Endothelial cell of umbilical vein (primary cell): ENCODE measurements at regions not wholly inside any gene's neighbourhood (a gene's known extent, or its start where the extent isn't known, plus 50 kb on each side); places are given as distances from the start of the nearest gene placed in this dataset.

Source experiments
- EZH2 ChIP-seq: IDR thresholded peaks from 2 replicates; pipeline ENCODE4 v1.6.1; 2012; ENCODE audit warnings: borderline replicate concordance, low read depth, mild to moderate bottlenecking, moderate library complexity, low read length, inconsistent platforms; ENCODE audit not compliant: severe bottlenecking
- POLR2A ChIP-seq: IDR thresholded peaks from 2 replicates; pipeline ENCODE4 v1.6.1; 2012; ENCODE audit warnings: low read depth, mild to moderate bottlenecking, control low read depth, low read length
- POLR2AphosphoS5 ChIP-seq: IDR thresholded peaks from 2 replicates; pipeline ENCODE4 v1.6.1; 2012; ENCODE audit warnings: low read depth, mild to moderate bottlenecking, control low read depth, low read length, moderate library complexity; ENCODE audit not compliant: insufficient read depth
- TF ChIP-seq, protein P1 (sequence below), 2 donors: IDR thresholded peaks; 1 replicate in 1 of 2; 2 replicates in 1 of 2; pipeline ENCODE4 v1.5.1; 2011; ENCODE audit warnings: low read length in 2 of 2, mild to moderate bottlenecking in 2 of 2, moderate library complexity in 2 of 2, control low read depth in 1 of 2, inconsistent platforms in 1 of 2, low read depth in 1 of 2; ENCODE audit not compliant: insufficient read depth in 1 of 2; ENCODE audit errors: extremely low read depth in 1 of 2
- TF ChIP-seq, protein P2 (sequence below): IDR thresholded peaks from 2 replicates; pipeline ENCODE4 v1.6.1; 2011; ENCODE audit not compliant: insufficient read depth, insufficient read length

DNA sequence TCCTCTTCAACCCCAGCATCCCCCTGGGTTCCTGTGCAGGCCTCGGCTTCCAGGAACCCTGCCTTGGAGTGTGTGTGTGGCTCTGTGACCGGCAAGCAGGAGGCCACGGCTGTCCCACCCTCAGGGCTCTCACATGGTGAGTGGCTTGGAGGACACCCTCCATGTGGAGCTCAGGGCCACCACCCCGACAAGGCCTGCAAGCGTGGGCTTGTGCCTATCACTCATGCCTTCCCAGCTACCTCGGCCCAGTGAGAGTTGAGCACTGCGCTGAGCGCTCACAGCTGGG is 76.7 kb downstream of the DACT2 start:
- TF ChIP-seq, protein P1, sequence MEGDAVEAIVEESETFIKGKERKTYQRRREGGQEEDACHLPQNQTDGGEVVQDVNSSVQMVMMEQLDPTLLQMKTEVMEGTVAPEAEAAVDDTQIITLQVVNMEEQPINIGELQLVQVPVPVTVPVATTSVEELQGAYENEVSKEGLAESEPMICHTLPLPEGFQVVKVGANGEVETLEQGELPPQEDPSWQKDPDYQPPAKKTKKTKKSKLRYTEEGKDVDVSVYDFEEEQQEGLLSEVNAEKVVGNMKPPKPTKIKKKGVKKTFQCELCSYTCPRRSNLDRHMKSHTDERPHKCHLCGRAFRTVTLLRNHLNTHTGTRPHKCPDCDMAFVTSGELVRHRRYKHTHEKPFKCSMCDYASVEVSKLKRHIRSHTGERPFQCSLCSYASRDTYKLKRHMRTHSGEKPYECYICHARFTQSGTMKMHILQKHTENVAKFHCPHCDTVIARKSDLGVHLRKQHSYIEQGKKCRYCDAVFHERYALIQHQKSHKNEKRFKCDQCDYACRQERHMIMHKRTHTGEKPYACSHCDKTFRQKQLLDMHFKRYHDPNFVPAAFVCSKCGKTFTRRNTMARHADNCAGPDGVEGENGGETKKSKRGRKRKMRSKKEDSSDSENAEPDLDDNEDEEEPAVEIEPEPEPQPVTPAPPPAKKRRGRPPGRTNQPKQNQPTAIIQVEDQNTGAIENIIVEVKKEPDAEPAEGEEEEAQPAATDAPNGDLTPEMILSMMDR (IDR thresholded peaks at IDR 0.05; ENCODE audit: extremely low read depth in 1 of 2, insufficient read depth in 1 of 2, low read depth in 1 of 2, low read length in 2 of 2), result no peak
- TF ChIP-seq, protein P2, sequence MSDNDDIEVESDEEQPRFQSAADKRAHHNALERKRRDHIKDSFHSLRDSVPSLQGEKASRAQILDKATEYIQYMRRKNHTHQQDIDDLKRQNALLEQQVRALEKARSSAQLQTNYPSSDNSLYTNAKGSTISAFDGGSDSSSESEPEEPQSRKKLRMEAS, result no peak
- TF ChIP-seq POLR2A, result no peak
- TF ChIP-seq POLR2AphosphoS5, result no peak
- no peak for TF ChIP-seq EZH2
